Thyroid gland (tissue), 4 donors: ENCODE measurements at regions not wholly inside any gene's neighbourhood (a gene's known extent, or its start where the extent isn't known, plus 50 kb on each side); places are given as distances from the start of the nearest gene placed in this dataset.

Experiments
- DNase-seq, 2 donors: peaks; one replicate each; pipeline ENCODE4 v3.0.0-alpha.2; 2019
- H3K27ac ChIP-seq, 3 donors: fragments of 200-600 bp; sonication (generic); 1 replicate in 2 of 3; 2 replicates in 1 of 3; pipeline ENCODE4 v1.5.1; 2016 to 2019; ENCODE audit warnings: mild to moderate bottlenecking in 1 of 3, moderate library complexity in 1 of 3
- H3K27me3 ChIP-seq: fragments of 200-600 bp; sonication (generic); one replicate; pipeline ENCODE4 v1.5.1; 2019
- H3K36me3 ChIP-seq, 2 donors: fragments of 200-600 bp; sonication (generic); one replicate each; pipeline ENCODE4 v1.5.1; 2016 to 2019
- H3K4me1 ChIP-seq, 2 donors: fragments of 200-600 bp; sonication (generic); one replicate each; pipeline ENCODE4 v1.5.1; 2017 to 2019
- H3K4me3 ChIP-seq, 3 donors: fragments of 200-600 bp; sonication (generic); replicated peaks in 1 of 3; 1 replicate in 2 of 3; 2 replicates in 1 of 3; pipeline ENCODE4 v1.5.1; 2016; ENCODE audit warnings: mild to moderate bottlenecking in 1 of 3
- H3K9me3 ChIP-seq: fragments of 200-600 bp; sonication (generic); one replicate; pipeline ENCODE4 v1.5.1; 2017
- POLR2A ChIP-seq, 2 donors: fragments of 450-650 bp; IDR thresholded peaks; one replicate each; pipeline ENCODE4 v1.6.1; 2017; ENCODE audit warnings: antibody characterized with exemption in 2 of 2, mild to moderate bottlenecking in 2 of 2, moderate library complexity in 1 of 2
- WGBS, 2 donors: methylation state at CpG; one replicate each; pipeline ENCODE4 v1.1.5; 2017; 5-methylcytosine and 5-hydroxymethylcytosine counted together
- intact Hi-C: fragments of 100-400 bp; cut with DNase I; formaldehyde crosslinking; loops from one replicate; pipeline ENCODE4 v1.15.1; 2023
- TF ChIP-seq, protein P1 (sequence below), 6 experiments: fragments of 200-600 bp in 3 of 6; fragments of 450-650 bp in 3 of 6; sonication (generic) in 3 of 6; IDR thresholded peaks; one replicate each; pipeline ENCODE4 v1.5.1; 2016 to 2019; ENCODE audit warnings: antibody characterized with exemption in 6 of 6, mild to moderate bottlenecking in 2 of 6, inconsistent platforms in 1 of 6, moderate library complexity in 1 of 6

DNA sequence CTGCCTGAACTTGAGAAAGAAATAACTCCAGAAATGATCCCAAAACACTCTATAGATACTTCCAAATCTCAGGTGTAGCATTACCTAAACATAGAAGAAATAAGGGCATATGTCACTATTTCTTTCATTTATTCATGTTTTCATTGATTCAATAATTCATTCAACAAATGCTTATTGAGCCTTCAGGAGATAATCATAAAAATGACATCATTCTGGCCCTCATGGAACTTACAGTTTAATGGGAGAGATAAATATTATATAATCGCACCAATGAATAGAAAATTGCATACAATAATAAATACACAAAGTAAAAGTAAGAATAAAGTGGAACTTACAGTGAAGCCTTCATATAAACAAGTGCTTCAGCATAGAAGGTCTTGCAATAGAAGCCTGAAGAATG, 58.1 kb upstream of the NR2F2 start:
- TF ChIP-seq, protein P1, sequence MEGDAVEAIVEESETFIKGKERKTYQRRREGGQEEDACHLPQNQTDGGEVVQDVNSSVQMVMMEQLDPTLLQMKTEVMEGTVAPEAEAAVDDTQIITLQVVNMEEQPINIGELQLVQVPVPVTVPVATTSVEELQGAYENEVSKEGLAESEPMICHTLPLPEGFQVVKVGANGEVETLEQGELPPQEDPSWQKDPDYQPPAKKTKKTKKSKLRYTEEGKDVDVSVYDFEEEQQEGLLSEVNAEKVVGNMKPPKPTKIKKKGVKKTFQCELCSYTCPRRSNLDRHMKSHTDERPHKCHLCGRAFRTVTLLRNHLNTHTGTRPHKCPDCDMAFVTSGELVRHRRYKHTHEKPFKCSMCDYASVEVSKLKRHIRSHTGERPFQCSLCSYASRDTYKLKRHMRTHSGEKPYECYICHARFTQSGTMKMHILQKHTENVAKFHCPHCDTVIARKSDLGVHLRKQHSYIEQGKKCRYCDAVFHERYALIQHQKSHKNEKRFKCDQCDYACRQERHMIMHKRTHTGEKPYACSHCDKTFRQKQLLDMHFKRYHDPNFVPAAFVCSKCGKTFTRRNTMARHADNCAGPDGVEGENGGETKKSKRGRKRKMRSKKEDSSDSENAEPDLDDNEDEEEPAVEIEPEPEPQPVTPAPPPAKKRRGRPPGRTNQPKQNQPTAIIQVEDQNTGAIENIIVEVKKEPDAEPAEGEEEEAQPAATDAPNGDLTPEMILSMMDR (IDR thresholded peaks at IDR 0.05), result no peak
- TF ChIP-seq POLR2A (IDR thresholded peaks at IDR 0.05), result no peak
- no peaks in the 10 kb centered on the region for H3K9me3 ChIP-seq
- no peak overlapping the region for H3K4me3 ChIP-seq
- no peak overlapping the region for H3K27ac ChIP-seq
- H3K36me3 ChIP-seq, result no peaks in the 10 kb centered on the region
- H3K27me3 ChIP-seq, result no peaks in the 10 kb centered on the region
- WGBS, 2 donors, result 89 to 93% methylated on average over 1 of the region's 1 CpG
- no peak for DNase-seq
- intact Hi-C loops, result no loop called here
- H3K4me1 ChIP-seq, result no peaks in the 10 kb centered on the region

- H3K27me3 ChIP-seq, result no peaks in the 10 kb centered on the region
- H3K4me3 ChIP-seq, result no peak overlapping the region
- intact Hi-C loops, result no loop called here
- H3K4me1 ChIP-seq, result no peaks in the 10 kb centered on the region
- no peak for DNase-seq
- TF ChIP-seq, protein P1 (IDR thresholded peaks at IDR 0.05), result no peak
- no peak for TF ChIP-seq POLR2A (IDR thresholded peaks at IDR 0.05)
- no peaks in the 10 kb centered on the region for H3K36me3 ChIP-seq
- H3K27ac ChIP-seq, result no peak overlapping the region
- WGBS, 2 donors, result 89 to 96% methylated on average over 15 of the region's 15 CpGs
- no peaks in the 10 kb centered on the region for H3K9me3 ChIP-seq
These were observed 57.0 kb upstream of the NR2F2 start for GRCh38 chr15:96273317-96274086.

DNA sequence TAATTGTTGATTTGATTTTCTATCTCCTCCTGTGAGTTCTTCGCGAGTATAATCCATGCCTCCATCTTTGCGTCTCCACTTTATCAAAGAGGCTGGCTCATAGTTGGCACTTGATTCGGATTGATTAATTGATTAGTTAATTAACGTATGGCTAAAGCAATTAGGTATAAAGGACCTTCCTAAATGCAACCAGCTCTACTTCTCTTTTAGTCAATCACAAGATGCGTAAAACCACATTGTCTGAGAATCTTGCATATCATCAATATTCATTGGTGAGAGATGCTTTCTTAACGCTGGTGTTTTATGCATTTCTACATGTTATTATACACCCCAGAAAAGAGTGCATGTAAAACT, 56.4 kb upstream of the NR2F2 start:
- no peaks in the 10 kb centered on the region for H3K27me3 ChIP-seq
- no peaks in the 10 kb centered on the region for H3K36me3 ChIP-seq
- 75 to 78% methylated on average over 7 of the region's 7 CpGs for WGBS, 2 donors
- DNase-seq, result no peak
- H3K4me1 ChIP-seq, result no peaks in the 10 kb centered on the region
- no peak overlapping the region for H3K4me3 ChIP-seq
- TF ChIP-seq, protein P1 (IDR thresholded peaks at IDR 0.05), result no peak
- no peak for TF ChIP-seq POLR2A (IDR thresholded peaks at IDR 0.05)
- intact Hi-C loops, result no loop called here
- no peak overlapping the region for H3K27ac ChIP-seq
- H3K9me3 ChIP-seq, result no peaks in the 10 kb centered on the region

DNA sequence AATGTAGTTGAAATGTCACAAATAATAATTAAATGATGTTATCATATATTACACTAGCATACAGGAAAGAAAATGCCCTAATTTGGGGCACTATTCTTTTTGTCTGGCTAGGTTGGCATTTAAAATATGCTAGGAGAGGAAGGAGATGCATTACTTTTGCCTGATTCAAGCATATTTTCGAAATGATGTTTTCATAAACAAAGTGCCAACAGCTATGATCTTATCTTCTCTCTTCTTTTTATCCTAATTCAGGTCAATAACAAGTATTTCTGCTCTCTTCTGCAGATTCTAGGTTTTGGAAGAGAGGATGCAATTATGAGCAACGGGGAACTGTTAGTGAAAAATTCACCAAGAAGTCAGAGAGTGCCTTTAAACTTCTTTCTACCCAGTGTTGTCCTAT, 55.8 kb upstream of the NR2F2 start:
- Histone ChIP-seq H3K4me1 (no peaks in the 10 kb centered on the region), H3K27me3 (no peaks in the 10 kb centered on the region), H3K9me3 (no peaks in the 10 kb centered on the region), H3K36me3 (no peaks in the 10 kb centered on the region), H3K4me3 (no peak overlapping the region), H3K27ac (no peak overlapping the region)
- no peak for DNase-seq
- intact Hi-C loops, result no loop called here
- 75 to 79% methylated on average over 2 of the region's 2 CpGs for WGBS, 2 donors
- TF ChIP-seq, protein P1 (IDR thresholded peaks at IDR 0.05), result no peak
- no peak for TF ChIP-seq POLR2A (IDR thresholded peaks at IDR 0.05)

DNA sequence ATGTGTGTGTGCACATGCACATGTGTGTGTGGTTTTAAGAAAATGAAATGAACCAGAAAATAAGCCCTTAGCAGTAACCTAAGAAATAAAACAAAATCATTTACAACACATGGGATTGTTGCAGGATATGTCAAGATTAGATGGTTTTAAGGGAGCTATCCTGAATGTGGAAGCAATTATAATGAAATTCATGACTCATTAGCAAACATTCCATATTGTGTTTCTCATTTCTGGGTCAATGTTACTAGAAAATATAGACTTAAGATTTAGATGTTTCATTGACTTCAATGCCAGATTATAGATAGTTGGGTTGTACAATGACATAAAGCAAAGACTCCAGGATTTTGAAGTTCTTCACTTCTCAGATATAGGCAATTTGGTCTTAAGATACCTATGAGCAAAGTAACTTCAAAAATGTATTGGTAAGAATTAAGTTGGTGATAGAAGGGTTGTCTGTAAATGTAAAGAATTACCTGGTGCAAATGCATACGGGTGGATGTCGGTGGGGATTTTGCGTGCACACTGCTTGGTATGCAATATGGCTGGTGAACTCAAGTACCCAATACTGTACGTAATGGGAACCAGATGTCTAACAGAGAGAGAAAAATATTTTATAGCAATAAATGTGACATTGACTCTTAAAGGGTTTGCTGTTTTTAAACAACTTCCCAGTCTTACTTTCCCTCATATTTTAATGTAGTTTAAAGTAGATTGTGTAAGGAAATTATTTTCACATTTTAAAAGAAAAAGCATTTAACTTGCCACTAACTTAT, 53.9 kb upstream of the NR2F2 start:
- Histone ChIP-seq H3K4me3 (no peak overlapping the region), H3K9me3 (no peaks in the 10 kb centered on the region), H3K27me3 (no peaks in the 10 kb centered on the region), H3K27ac (no peak overlapping the region), H3K36me3 (no peaks in the 10 kb centered on the region), H3K4me1 (no peaks in the 10 kb centered on the region)
- no peak for DNase-seq
- intact Hi-C loops, result no loop called here
- TF ChIP-seq, protein P1 (IDR thresholded peaks at IDR 0.05), result no peak
- TF ChIP-seq POLR2A (IDR thresholded peaks at IDR 0.05), result no peak
- 87 to 88% methylated on average over 4 of the region's 4 CpGs for WGBS, 2 donors
